A673 (cell line): ENCODE measurements at regions not wholly inside any gene's neighbourhood (a gene's known extent, or its start where the extent isn't known, plus 50 kb on each side); places are given as distances from the start of the nearest gene placed in this dataset.

Experiments
- BruUV-seq: library from RNA; stranded (reverse); fragments of 400-500 nt; replicated peaks from 2 replicates; lab custom pipeline; 2021; lab: Mats Ljungman, UMichigan
- CTCF ChIA-PET: fragments of 300-600 bp; sonication (Branson Sonifier 250); formaldehyde crosslinking; loops from one replicate; lab custom pipeline; 2022; ENCODE audit warnings: antibody characterized with exemption; lab: Charles Lee
- POLR2A ChIA-PET: fragments of 300-600 bp; sonication (Branson Sonifier 250); formaldehyde crosslinking; loops from one replicate; lab custom pipeline; 2022; ENCODE audit warnings: antibody characterized with exemption; ENCODE audit not compliant: low non-redundant PET; lab: Charles Lee
- DNase-seq: peaks from one replicate; pipeline ENCODE4 v3.0.0-alpha.2; 2015; ENCODE audit warnings: low spot score
- H3K27ac ChIP-seq: fragments of 200-600 bp; sonication (generic); 2 replicates; pipeline ENCODE4 v1.5.1; 2016; ENCODE audit warnings: mixed run types, low read depth, mild to moderate bottlenecking, mixed read lengths, antibody characterized with exemption, low read length; ENCODE audit not compliant: poor library complexity, severe bottlenecking
- H3K27me3 ChIP-seq: fragments of 200-600 bp; sonication (generic); replicated peaks from 2 replicates; pipeline ENCODE4 v1.6.1; 2017; ENCODE audit warnings: mixed run types, low read depth, mild to moderate bottlenecking, mixed read lengths, antibody characterized with exemption, low read length; ENCODE audit not compliant: insufficient read depth, poor library complexity
- H3K36me3 ChIP-seq: fragments of 200-600 bp; sonication (generic); 2 replicates; pipeline ENCODE4 v1.6.1; 2016; ENCODE audit warnings: mixed run types, mild to moderate bottlenecking, mixed read lengths, antibody characterized with exemption, low read length; ENCODE audit not compliant: insufficient read depth, poor library complexity, severe bottlenecking
- H3K4me1 ChIP-seq: fragments of 200-600 bp; sonication (generic); 2 replicates; pipeline ENCODE4 v1.6.1; 2017; ENCODE audit warnings: mixed run types, mild to moderate bottlenecking, mixed read lengths, antibody characterized with exemption, low read length; ENCODE audit not compliant: insufficient read depth, poor library complexity, severe bottlenecking
- H3K4me3 ChIP-seq: fragments of 200-600 bp; sonication (generic); 2 replicates; pipeline ENCODE4 v1.5.1; 2016; ENCODE audit warnings: low read depth, mixed run types, mild to moderate bottlenecking, mixed read lengths, low read length; ENCODE audit not compliant: poor library complexity, severe bottlenecking
- H3K9me3 ChIP-seq: fragments of 200-600 bp; sonication (generic); 2 replicates; pipeline ENCODE4 v1.6.1; 2016; ENCODE audit warnings: mixed run types, low read depth, mild to moderate bottlenecking, mixed read lengths, antibody characterized with exemption, low read length; ENCODE audit not compliant: poor library complexity, severe bottlenecking
- EZH2 ChIP-seq: fragments of 200-600 bp; sonication (generic); IDR thresholded peaks from 2 replicates; pipeline ENCODE4 v1.6.1; 2017; ENCODE audit warnings: borderline replicate concordance, low read depth, mild to moderate bottlenecking, mixed read lengths, antibody characterized with exemption, low read length; ENCODE audit not compliant: poor library complexity, severe bottlenecking
- intact Hi-C: fragments of 100-400 bp; cut with micrococcal nuclease; formaldehyde crosslinking; loops from one replicate; pipeline ENCODE4 v1.10.0; 2022; ENCODE audit not compliant: unreplicated experiment
- TF ChIP-seq, protein P1 (sequence below): fragments of 300-800, 200-600 bp; sonication (generic); conservative IDR thresholded peaks from 2 replicates; pipeline ENCODE4 v1.5.1; 2017; ENCODE audit warnings: low read depth, mild to moderate bottlenecking, antibody characterized with exemption, low read length, moderate library complexity, mixed read lengths

GRCh38 chr20:24744747-24745146 is 204.3 kb upstream of the CST7 start:
- no peaks in the 10 kb centered on the region for H3K27me3 ChIP-seq
- POLR2A ChIA-PET: no interaction called here
- intact Hi-C loops: no loop called here
- H3K27ac ChIP-seq: no peak overlapping the region
- peaks cover 9% of the 10 kb centered on the region for H3K4me1 ChIP-seq
- H3K9me3 ChIP-seq: no peaks in the 10 kb centered on the region
- TF ChIP-seq, protein P1, sequence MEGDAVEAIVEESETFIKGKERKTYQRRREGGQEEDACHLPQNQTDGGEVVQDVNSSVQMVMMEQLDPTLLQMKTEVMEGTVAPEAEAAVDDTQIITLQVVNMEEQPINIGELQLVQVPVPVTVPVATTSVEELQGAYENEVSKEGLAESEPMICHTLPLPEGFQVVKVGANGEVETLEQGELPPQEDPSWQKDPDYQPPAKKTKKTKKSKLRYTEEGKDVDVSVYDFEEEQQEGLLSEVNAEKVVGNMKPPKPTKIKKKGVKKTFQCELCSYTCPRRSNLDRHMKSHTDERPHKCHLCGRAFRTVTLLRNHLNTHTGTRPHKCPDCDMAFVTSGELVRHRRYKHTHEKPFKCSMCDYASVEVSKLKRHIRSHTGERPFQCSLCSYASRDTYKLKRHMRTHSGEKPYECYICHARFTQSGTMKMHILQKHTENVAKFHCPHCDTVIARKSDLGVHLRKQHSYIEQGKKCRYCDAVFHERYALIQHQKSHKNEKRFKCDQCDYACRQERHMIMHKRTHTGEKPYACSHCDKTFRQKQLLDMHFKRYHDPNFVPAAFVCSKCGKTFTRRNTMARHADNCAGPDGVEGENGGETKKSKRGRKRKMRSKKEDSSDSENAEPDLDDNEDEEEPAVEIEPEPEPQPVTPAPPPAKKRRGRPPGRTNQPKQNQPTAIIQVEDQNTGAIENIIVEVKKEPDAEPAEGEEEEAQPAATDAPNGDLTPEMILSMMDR: no peak
- TF ChIP-seq EZH2: no peak
- no TSS peak for BruUV-seq
- H3K36me3 ChIP-seq: no peaks in the 10 kb centered on the region
- CTCF ChIA-PET: no interaction called here
- H3K4me3 ChIP-seq: no peak overlapping the region
- DNase-seq: no peak

GRCh38 chr20:24745206-24745605 is 203.9 kb upstream of the CST7 start:
- Histone ChIP-seq H3K4me3 (no peak overlapping the region), H3K27me3 (no peaks in the 10 kb centered on the region), H3K4me1 (peaks cover 9% of the 10 kb centered on the region), H3K36me3 (no peaks in the 10 kb centered on the region), H3K9me3 (no peaks in the 10 kb centered on the region), H3K27ac (no peak overlapping the region)
- ChIA-PET POLR2A (no interaction called here), CTCF (no interaction called here)
- no peak for TF ChIP-seq EZH2
- TF ChIP-seq, protein P1: no peak
- no peak for DNase-seq
- BruUV-seq: no TSS peak
- intact Hi-C loops: no loop called here

- no peak for DNase-seq
- CTCF ChIA-PET: no interaction called here
- no peaks in the 10 kb centered on the region for H3K27me3 ChIP-seq
- no peaks in the 10 kb centered on the region for H3K9me3 ChIP-seq
- no peak overlapping the region for H3K4me3 ChIP-seq
- POLR2A ChIA-PET: no interaction called here
- TF ChIP-seq EZH2: no peak
- TF ChIP-seq, protein P1: no peak
- H3K4me1 ChIP-seq: peaks cover 9% of the 10 kb centered on the region
- no TSS peak for BruUV-seq
- H3K27ac ChIP-seq: peak overlapping the region; percentile 43
- intact Hi-C loops: no loop called here
- H3K36me3 ChIP-seq: no peaks in the 10 kb centered on the region
These were observed 203.3 kb upstream of the CST7 start for GRCh38 chr20:24745617-24746350.
